ENCODE measurements at regions not wholly inside any gene's neighbourhood (a gene's known extent, or its start where the extent isn't known, plus 50 kb on each side); places are given as distances from the start of the nearest gene placed in this dataset.

DNA sequence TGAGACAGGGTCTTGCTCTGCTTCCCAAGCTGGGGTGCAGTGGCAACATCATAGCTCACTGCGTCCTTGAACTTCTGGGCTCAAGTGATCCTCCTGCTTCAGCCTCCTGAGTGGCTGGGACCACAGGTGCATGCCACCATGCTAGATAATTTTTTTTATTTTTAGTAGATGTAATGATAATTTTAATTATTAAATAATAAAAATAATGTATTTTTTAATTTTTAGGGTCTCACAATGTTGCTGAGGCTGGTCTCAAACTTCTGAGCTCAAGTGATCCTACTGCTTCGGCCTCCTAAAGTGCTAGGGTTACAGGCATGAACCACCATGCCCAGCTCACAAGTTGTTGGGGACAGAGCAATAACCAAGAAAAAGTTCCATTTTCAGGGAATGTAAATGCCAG lies 138.0 kb upstream of the RALGAPA2 start:
- no peak overlapping the region for H3K4me3 ChIP-seq
- H3K27ac ChIP-seq: no peak overlapping the region
- intact Hi-C loops (cut with DNase I): no loop called here
- H3K36me3 ChIP-seq: no peaks in the 10 kb centered on the region
- no peak overlapping the region for H3K9ac ChIP-seq (ENCODE audit: low read depth in 2 of 2, low read length in 2 of 2)
- TF ChIP-seq, protein P1, sequence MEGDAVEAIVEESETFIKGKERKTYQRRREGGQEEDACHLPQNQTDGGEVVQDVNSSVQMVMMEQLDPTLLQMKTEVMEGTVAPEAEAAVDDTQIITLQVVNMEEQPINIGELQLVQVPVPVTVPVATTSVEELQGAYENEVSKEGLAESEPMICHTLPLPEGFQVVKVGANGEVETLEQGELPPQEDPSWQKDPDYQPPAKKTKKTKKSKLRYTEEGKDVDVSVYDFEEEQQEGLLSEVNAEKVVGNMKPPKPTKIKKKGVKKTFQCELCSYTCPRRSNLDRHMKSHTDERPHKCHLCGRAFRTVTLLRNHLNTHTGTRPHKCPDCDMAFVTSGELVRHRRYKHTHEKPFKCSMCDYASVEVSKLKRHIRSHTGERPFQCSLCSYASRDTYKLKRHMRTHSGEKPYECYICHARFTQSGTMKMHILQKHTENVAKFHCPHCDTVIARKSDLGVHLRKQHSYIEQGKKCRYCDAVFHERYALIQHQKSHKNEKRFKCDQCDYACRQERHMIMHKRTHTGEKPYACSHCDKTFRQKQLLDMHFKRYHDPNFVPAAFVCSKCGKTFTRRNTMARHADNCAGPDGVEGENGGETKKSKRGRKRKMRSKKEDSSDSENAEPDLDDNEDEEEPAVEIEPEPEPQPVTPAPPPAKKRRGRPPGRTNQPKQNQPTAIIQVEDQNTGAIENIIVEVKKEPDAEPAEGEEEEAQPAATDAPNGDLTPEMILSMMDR (IDR thresholded peaks at IDR 0.05): no peak
- no peak for DNase-seq
- no peaks in the 10 kb centered on the region for H3K4me1 ChIP-seq
- H3K27me3 ChIP-seq: no peaks in the 10 kb centered on the region
- no peaks in the 10 kb centered on the region for H3K9me3 ChIP-seq

DNA sequence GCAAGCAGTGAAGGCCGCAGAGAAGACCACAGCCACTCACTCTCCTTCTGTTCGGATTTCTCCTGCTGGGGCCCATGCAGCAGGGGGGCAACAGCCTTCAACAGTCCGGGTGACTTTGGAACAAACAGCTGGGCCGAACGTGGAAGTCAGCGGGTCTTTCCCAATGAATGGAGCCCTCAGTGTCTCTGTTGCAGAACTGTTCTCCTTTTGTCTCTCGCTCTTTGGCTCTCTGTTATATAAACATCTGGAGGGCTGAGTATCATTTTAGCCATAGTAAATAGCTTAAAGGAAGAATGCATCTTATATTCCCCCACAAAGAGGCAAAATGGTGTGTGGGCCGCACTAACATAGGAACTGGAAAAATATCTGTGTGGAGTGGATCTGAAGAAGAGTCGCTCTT lies 136.7 kb upstream of the RALGAPA2 start:
- H3K9me3 ChIP-seq: no peaks in the 10 kb centered on the region
- intact Hi-C loops (cut with DNase I): no loop called here
- no peaks in the 10 kb centered on the region for H3K36me3 ChIP-seq
- TF ChIP-seq, protein P1 (IDR thresholded peaks at IDR 0.05): no peak
- H3K27me3 ChIP-seq: no peaks in the 10 kb centered on the region
- H3K9ac ChIP-seq (ENCODE audit: low read depth in 2 of 2, low read length in 2 of 2): no peak overlapping the region
- no peaks in the 10 kb centered on the region for H3K4me1 ChIP-seq
- no peak overlapping the region for H3K4me3 ChIP-seq
- no peak for DNase-seq
- no peak overlapping the region for H3K27ac ChIP-seq

DNA sequence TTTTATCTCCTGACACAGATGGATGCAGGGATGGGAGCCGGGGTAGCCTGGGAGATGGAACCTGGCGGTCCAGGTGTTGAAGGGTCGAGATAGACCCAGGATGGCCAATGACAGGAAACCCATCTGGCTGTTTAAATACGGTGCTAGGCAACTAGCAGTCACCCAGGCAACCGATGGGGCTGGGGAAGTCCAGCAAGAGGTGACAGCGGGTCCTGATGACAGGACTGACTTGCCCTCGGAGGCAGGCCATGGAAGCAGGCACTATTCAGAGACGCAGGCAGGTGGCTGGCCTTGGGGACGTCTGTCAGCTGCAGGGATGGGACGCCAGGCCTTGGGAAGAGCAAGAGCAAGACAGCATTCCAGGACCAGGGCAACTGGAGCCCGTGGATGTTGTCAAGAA lies 135.4 kb upstream of the RALGAPA2 start:
- Histone ChIP-seq H3K9ac (ENCODE audit: low read depth in 2 of 2, low read length in 2 of 2) (no peak overlapping the region), H3K36me3 (no peaks in the 10 kb centered on the region), H3K27me3 (no peaks in the 10 kb centered on the region), H3K4me1 (no peaks in the 10 kb centered on the region), H3K27ac (no peak overlapping the region), H3K9me3 (no peaks in the 10 kb centered on the region), H3K4me3 (no peak overlapping the region)
- intact Hi-C loops (cut with DNase I): no loop called here
- no peak for DNase-seq
- TF ChIP-seq, protein P1 (IDR thresholded peaks at IDR 0.05): no peak

DNA sequence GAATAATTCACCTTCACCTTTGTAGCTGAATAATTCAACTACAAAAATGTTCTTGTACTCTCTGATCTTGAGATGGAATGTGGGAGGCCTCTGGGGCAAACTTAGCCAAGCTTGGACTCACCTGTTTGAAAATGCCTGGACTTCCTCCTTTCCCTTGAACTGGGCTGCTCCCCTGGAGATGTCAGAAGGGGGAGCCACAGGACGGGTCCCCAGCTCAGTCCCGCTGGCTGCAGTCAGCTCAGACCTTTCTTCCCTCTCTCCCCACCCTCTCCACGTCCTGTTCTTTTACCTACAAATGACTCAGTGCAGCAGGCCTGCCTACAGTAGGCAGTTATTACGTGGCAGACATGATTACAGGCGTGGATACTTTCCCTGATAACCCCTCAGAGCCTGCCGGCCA lies 131.5 kb upstream of the RALGAPA2 start:
- Histone ChIP-seq H3K27me3 (no peaks in the 10 kb centered on the region), H3K9me3 (no peaks in the 10 kb centered on the region)
- TF ChIP-seq, protein P1 (IDR thresholded peaks at IDR 0.05): no peak

DNA sequence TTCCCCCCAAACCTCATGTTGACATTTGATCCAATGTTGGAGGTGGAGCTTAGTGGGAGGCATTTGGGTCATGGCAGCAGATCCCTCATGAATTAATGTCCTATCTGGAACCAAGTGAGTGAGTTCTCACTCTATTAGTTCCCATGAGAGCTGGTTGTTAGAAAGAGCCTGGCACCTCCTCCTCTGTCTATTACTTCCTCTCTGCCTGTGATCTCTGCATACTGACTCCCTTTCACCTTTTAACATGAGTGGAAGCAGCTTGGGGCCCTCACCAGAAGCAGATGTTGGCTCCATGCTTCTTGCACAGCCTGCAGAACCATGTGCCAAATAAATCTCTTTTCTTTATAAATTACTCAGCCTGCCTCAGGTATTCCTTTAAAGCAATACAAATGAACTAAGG lies 127.3 kb upstream of the RALGAPA2 start:
- H3K4me1 ChIP-seq: no peaks in the 10 kb centered on the region
- TF ChIP-seq, protein P1 (IDR thresholded peaks at IDR 0.05): no peak
- no peak overlapping the region for H3K9ac ChIP-seq (ENCODE audit: low read depth in 2 of 2, low read length in 2 of 2)
- H3K36me3 ChIP-seq: no peaks in the 10 kb centered on the region
- no peaks in the 10 kb centered on the region for H3K9me3 ChIP-seq
- intact Hi-C loops (cut with DNase I): no loop called here
- H3K27ac ChIP-seq: no peak overlapping the region
- no peaks in the 10 kb centered on the region for H3K27me3 ChIP-seq
- H3K4me3 ChIP-seq: no peak overlapping the region
- DNase-seq: no peak

More for the DNA sequence above, 131.5 kb upstream of the RALGAPA2 start:
- no peak overlapping the region for H3K27ac ChIP-seq
- H3K36me3 ChIP-seq: no peaks in the 10 kb centered on the region
- no peaks in the 10 kb centered on the region for H3K4me1 ChIP-seq
- DNase-seq: no peak
- no peak overlapping the region for H3K9ac ChIP-seq (ENCODE audit: low read depth in 2 of 2, low read length in 2 of 2)
- no peak overlapping the region for H3K4me3 ChIP-seq
- intact Hi-C loops (cut with DNase I): no loop called here

DNA sequence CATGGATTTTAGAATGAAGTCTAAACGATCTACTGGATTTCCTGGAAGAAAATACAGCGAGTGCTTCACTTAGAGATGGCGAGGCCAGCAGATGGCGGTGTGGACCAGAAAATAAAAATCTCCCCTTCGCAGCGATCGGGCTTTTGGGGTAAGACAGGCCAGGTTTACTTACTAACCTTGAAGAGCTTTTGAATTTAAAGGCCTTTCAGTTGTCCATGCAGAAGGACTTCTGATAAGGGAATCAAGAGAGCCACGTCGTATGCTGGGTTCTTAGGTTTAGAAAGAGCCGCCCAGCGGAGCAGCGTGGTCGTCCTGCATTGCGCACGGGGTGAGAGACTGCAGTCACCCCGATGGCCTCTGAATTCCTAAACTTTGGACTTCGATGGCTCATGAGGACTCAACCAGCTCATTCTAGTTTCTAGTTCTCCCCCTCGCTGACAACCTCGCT lies 125.2 kb upstream of the RALGAPA2 start:
- Histone ChIP-seq H3K36me3 (no peaks in the 10 kb centered on the region), H3K27ac (no peak overlapping the region), H3K27me3 (no peaks in the 10 kb centered on the region), H3K4me3 (peak overlapping the region; percentile 1), H3K4me1 (no peaks in the 10 kb centered on the region), H3K9ac (ENCODE audit: low read depth in 2 of 2, low read length in 2 of 2) (peak overlapping the region in 1 of 2 donors; percentile 26), H3K9me3 (no peaks in the 10 kb centered on the region)
- intact Hi-C loops (cut with DNase I): no loop called here
- peak; percentile 56 for DNase-seq
- TF ChIP-seq, protein P1 (IDR thresholded peaks at IDR 0.05): peak; percentile 62

All from colonic mucosa (tissue), 4 donors.